Psoas muscle (tissue), 7 donors: ENCODE measurements at regions not wholly inside any gene's neighbourhood (a gene's known extent, or its start where the extent isn't known, plus 50 kb on each side); places are given as distances from the start of the nearest gene placed in this dataset.
"Not testable (repeated sequence)": the region's sequence is repeated elsewhere in the genome, so short reads cannot be mapped to it uniquely, and the experiment has no call there.

Source experiments
- ATAC-seq, 4 donors: fragments of 200-7000 bp; cut with Tn5 transposase; one replicate each; pipeline ENCODE4 v1.9.1; 2020; ENCODE audit warnings: moderate library complexity in 3 of 4, mild to moderate bottlenecking in 2 of 4
- DNase-seq, 2 donors: peaks; one replicate each; pipeline ENCODE4 v3.0.0-alpha.2; 2020
- H3K27ac ChIP-seq: fragments of 200-600 bp; one replicate; pipeline ENCODE4 v1.8.0; 2022
- H3K27me3 ChIP-seq, 3 donors: fragments of 200-600 bp in 1 of 3; one replicate each; pipeline versions ENCODE4 v1.6.1 to v1.8.0; 2013 to 2022; ENCODE audit warnings: low read length in 2 of 3, mild to moderate bottlenecking in 2 of 3, moderate library complexity in 1 of 3; ENCODE audit not compliant: insufficient read depth in 3 of 3
- H3K36me3 ChIP-seq, 2 donors: fragments of 200-600 bp in 1 of 2; one replicate each; pipeline versions ENCODE4 v1.6.1 to v1.8.0; 2013 to 2022; ENCODE audit warnings: low read depth in 1 of 2, mild to moderate bottlenecking in 1 of 2, moderate library complexity in 1 of 2; ENCODE audit not compliant: insufficient read depth in 1 of 2
- H3K4me1 ChIP-seq: fragments of 200-600 bp; one replicate; pipeline ENCODE4 v1.8.0; 2022
- H3K4me3 ChIP-seq: fragments of 200-600 bp; one replicate; pipeline ENCODE4 v1.8.0; 2022; ENCODE audit warnings: mild to moderate bottlenecking
- H3K9me3 ChIP-seq: fragments of 200-600 bp; one replicate; pipeline ENCODE4 v1.8.0; 2022
- WGBS, 3 donors: extraction: QIAGEN DNeasy Blood & Tissue Kit; methylation state at CpG; one replicate each; pipeline versions ENCODE4 v1.1.6 to v1.1.7; 2013; 5-methylcytosine and 5-hydroxymethylcytosine counted together
- intact Hi-C, 2 donors: fragments of 100-400 bp; cut with DNase I; formaldehyde crosslinking; loops; one replicate each; pipeline versions ENCODE4 v1.11.0 to v1.14.2; 2022
- TF ChIP-seq, protein P1 (sequence below): fragments of 200-600 bp; IDR thresholded peaks from one replicate; pipeline ENCODE4 v1.8.0; 2022; ENCODE audit warnings: antibody characterized with exemption
- donor health status: healthy with polysubstance abuse.
- donor health status: DM: no; HTN: no; CAD: no; lungs with moderate emphysema.
- donor health status: Bipolar disorder and iron deficiency.
- donor health status: healthy.
- donor health status: DM: yes; HTN: yes; CAD: no.
- donor health status: DM: no; HTN: no; CAD: no.
- donor health status: DM: yes; HTN: yes; CAD: no.

DNA sequence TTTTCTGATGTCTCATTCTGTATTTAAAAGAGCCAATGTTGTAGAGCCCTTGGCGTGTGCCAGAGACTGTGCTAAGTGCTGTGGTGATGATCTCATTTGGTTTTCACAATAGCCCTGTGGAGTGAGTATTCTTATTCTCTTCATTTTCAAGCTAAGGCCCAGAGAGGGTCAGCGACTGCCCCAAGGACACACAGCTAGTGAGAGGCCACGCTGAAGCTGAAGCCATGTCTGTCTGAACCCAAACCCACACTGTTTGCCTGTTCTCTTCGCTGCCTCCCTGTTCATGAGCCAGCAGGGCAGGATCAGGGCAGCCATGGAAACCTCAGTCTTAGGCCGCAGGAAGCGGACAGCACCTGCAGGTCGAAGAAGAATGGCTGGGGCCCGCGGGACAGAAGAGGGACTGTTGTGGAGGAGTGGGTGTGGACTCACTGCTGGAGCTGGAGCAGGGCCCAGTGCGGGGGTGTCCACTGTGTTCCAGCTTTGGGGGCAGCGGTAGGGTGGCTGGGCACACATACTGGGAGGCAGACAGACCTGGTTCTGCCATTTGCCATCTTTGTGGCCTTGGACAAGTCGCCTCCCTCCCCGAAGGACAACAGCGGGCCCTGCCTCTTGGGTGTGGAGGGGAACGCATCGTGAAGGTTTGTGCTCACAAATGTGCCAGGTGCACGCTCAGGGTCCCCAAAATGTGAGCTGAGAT lies 257.9 kb upstream of the MVB12B start:
- WGBS, 3 donors = 77 to 85% (median 78%) methylated on average over 17 of the region's 17 CpGs
- peaks cover 0 to 29% (median 11%) of the 10 kb centered on the region in 3 donors for H3K27me3 ChIP-seq

DNA sequence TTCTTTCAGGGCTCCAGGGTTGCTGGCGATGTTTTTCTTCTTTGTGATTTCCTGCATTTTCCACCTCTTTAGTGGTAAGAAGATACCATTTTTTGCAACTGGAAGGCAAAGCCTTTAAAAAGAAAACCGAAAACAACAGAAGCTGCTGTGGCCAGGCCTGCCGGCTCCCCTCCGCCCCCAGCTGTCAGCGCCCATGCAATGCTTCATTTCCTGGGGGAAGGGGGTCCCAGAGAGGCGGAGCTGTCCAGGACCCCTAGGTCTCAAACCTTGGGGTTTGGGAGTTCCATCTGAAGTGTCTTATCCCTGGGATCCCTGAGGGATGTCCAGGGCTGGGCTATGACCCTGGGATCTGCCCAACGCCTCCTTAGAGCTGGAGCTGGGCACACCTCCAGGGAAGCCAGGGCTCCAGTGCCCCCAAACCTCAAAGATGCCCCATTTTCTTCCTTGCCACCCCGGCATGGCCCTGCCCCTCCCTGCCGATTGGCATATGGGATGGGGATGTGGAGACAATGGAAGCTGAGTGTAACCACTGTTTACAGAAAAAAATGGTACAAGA lies 257.2 kb upstream of the MVB12B start:
- no peaks in the 10 kb centered on the region for H3K36me3 ChIP-seq
- DNase-seq = no peak
- WGBS, 3 donors = 42 to 51% (median 42%) methylated on average over 9 of the region's 9 CpGs
- peaks cover 0 to 29% (median 9%) of the 10 kb centered on the region in 3 donors for H3K27me3 ChIP-seq
- intact Hi-C loops = no loop called here
- H3K4me1 ChIP-seq = no peaks in the 10 kb centered on the region
- TF ChIP-seq, protein P1, sequence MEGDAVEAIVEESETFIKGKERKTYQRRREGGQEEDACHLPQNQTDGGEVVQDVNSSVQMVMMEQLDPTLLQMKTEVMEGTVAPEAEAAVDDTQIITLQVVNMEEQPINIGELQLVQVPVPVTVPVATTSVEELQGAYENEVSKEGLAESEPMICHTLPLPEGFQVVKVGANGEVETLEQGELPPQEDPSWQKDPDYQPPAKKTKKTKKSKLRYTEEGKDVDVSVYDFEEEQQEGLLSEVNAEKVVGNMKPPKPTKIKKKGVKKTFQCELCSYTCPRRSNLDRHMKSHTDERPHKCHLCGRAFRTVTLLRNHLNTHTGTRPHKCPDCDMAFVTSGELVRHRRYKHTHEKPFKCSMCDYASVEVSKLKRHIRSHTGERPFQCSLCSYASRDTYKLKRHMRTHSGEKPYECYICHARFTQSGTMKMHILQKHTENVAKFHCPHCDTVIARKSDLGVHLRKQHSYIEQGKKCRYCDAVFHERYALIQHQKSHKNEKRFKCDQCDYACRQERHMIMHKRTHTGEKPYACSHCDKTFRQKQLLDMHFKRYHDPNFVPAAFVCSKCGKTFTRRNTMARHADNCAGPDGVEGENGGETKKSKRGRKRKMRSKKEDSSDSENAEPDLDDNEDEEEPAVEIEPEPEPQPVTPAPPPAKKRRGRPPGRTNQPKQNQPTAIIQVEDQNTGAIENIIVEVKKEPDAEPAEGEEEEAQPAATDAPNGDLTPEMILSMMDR = no peak
- no peak for ATAC-seq
- H3K9me3 ChIP-seq = no peaks in the 10 kb centered on the region
- no peak overlapping the region for H3K4me3 ChIP-seq
- H3K27ac ChIP-seq = no peak overlapping the region

More for the DNA sequence above, 257.9 kb upstream of the MVB12B start:
- TF ChIP-seq, protein P1 = no peak
- H3K36me3 ChIP-seq = no peaks in the 10 kb centered on the region
- no peak overlapping the region for H3K27ac ChIP-seq
- ATAC-seq = no peak
- DNase-seq = no peak
- H3K4me1 ChIP-seq = no peaks in the 10 kb centered on the region
- intact Hi-C loops = no loop called here
- H3K9me3 ChIP-seq = no peaks in the 10 kb centered on the region
- no peak overlapping the region for H3K4me3 ChIP-seq

DNA sequence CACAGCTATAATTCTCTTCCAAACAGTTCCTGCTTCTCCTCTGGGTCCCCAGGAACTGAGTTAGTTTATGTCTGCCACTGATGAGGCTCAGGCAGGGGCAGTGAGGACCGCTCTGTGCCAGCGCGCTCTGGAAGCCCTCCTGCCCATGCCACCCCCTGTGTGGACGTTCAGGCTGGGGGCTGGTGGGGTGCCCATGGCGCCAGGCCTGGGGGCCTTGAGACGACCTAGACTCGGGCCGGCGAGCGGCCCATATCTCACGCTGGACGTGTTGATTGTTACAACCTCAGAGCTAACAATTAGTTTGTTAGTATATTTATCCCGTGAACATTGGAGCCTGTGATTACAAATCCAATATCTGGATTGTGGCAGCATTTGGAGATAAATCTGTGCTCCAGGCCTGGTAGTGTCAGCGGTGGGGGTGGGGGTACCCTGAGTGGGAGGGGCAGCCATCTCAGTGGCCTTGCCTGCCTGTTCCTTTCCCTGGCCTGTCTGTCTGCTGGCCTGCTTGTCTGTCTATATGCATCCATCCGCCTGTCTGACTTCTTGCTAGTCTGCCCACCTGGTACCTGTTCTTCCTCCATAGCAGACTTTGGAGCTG lies 256.5 kb upstream of the MVB12B start:
- H3K27ac ChIP-seq = no peak overlapping the region
- H3K36me3 ChIP-seq = no peaks in the 10 kb centered on the region
- H3K27me3 ChIP-seq = peaks cover 0 to 29% (median 9%) of the 10 kb centered on the region in 3 donors
- H3K4me1 ChIP-seq = no peaks in the 10 kb centered on the region
- TF ChIP-seq, protein P1 = no peak
- no peaks in the 10 kb centered on the region for H3K9me3 ChIP-seq
- ATAC-seq (no peak), DNase-seq (no peak)
- H3K4me3 ChIP-seq = no peak overlapping the region
- WGBS, 3 donors = 80 to 82% (median 81%) methylated on average over 15 of the region's 15 CpGs
- intact Hi-C loops = no loop called here

DNA sequence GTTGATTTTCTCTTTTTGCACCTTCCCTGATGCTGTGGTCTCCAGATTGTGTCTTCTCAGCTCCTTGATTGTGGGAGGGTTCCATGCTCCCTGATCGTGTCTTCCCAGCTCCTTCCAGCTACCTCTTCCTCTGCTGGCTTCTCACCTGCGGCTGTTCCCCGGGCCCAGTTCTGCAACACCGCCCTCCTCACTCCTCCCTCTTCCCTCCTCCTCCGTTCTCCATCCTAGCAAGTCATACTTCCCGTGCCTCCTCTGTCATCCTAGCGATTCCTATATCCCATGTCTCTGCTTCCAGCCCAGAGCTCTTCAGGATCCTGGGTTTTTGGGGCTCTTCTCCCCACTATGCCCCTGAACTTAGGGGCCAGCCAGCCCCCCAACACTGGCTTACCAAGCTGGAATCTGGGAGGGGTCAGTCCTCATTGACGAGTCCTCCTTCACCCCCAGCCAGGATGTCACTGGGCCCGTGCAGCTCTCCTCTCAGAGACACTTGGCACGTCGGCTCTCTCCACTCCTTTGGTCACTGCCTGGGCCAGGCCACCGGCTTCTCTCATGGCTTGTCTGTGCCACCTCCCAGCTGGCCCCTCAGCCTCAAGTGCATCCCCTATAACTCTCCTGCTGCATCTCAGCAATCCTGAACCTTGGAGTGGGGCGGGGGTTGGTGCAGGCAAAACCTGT lies 255.4 kb upstream of the MVB12B start:
- intact Hi-C loops = no loop called here
- H3K27ac ChIP-seq = no peak overlapping the region
- no peak for ATAC-seq
- no peaks in the 10 kb centered on the region for H3K9me3 ChIP-seq
- no peak overlapping the region for H3K4me3 ChIP-seq
- DNase-seq = no peak
- H3K27me3 ChIP-seq = peaks cover 0 to 21% (median 6%) of the 10 kb centered on the region in 3 donors
- WGBS, 3 donors = 73 to 77% (median 77%) methylated on average over 13 of the region's 13 CpGs
- H3K36me3 ChIP-seq = no peaks in the 10 kb centered on the region
- TF ChIP-seq, protein P1 = no peak
- H3K4me1 ChIP-seq = no peaks in the 10 kb centered on the region

DNA sequence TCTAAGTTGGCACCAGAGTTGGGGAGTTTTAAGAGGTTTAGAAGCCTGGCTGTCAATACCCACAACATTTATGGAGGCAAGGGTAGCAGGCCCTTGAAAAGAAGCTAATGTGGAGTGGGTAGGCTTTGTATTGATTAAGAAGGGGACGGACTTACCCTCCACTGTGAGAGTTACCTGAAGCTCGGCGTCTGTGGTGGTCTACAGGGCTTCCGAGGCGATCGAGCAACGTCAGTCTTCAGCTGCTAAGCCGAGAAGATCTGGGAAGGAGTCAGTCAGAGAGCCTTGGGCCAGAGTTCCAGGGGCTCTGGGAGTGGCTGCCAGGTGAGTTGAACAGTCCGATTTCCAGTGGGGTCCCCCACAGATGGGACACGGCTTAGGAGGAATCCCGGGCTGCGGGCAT lies 249.0 kb upstream of the MVB12B start:
- H3K9me3 ChIP-seq, H3K4me1 ChIP-seq, H3K4me3 ChIP-seq, H3K27me3 ChIP-seq, ATAC-seq, intact Hi-C loops, H3K36me3 ChIP-seq, DNase-seq, H3K27ac ChIP-seq: not testable (repeated sequence)
- 83 to 88% (median 88%) methylated on average over 11 to 12 of the region's 12 CpGs for WGBS, 3 donors
